C4-2B (cell line): ENCODE measurements at regions not wholly inside any gene's neighbourhood (a gene's known extent, or its start where the extent isn't known, plus 50 kb on each side); places are given as distances from the start of the nearest gene placed in this dataset.

Experiments used
- H3K27ac ChIP-seq: fragments of 450-650 bp; 2 replicates; pipeline ENCODE4 v1.5.1; 2017
- CTCF ChIP-seq: fragments of 450-650 bp; conservative IDR thresholded peaks from 2 replicates; pipeline ENCODE4 v1.5.1; 2017; ENCODE audit warnings: mild to moderate bottlenecking
- ZFX ChIP-seq: fragments of 450-650 bp; IDR thresholded peaks from 2 replicates; pipeline ENCODE4 v1.6.1; 2017

GRCh38 chr4:171588051-171588545 lies 225.1 kb upstream of the GALNTL6 start:
- TF ChIP-seq CTCF = no peak
- no peak for TF ChIP-seq ZFX
- H3K27ac ChIP-seq = no peak overlapping the region

GRCh38 chr4:171583790-171584189 lies 229.4 kb upstream of the GALNTL6 start:
- H3K27ac ChIP-seq = no peak overlapping the region
- TF ChIP-seq CTCF (no peak), ZFX (no peak)

- no peak overlapping the region for H3K27ac ChIP-seq
- no peak for TF ChIP-seq ZFX
- TF ChIP-seq CTCF = no peak
Measured at GRCh38 chr4:171582961-171583581, 230.1 kb upstream of the GALNTL6 start.

GRCh38 chr4:171573181-171573580 lies 240.0 kb upstream of the GALNTL6 start:
- no peak overlapping the region for H3K27ac ChIP-seq
- TF ChIP-seq ZFX (no peak), CTCF (no peak)

GRCh38 chr4:171565130-171565788 lies 247.9 kb upstream of the GALNTL6 start:
- H3K27ac ChIP-seq = no peak overlapping the region
- no peak for TF ChIP-seq ZFX

GRCh38 chr4:171561419-171561818 lies 251.8 kb upstream of the GALNTL6 start:
- TF ChIP-seq CTCF = no peak
- no peak for TF ChIP-seq ZFX

GRCh38 chr4:171553961-171554360 lies 259.2 kb upstream of the GALNTL6 start:
- TF ChIP-seq CTCF (no peak), ZFX (no peak)
- H3K27ac ChIP-seq = no peak overlapping the region

More at GRCh38 chr4:171561419-171561818, 251.8 kb upstream of the GALNTL6 start:
- H3K27ac ChIP-seq = no peak overlapping the region

- TF ChIP-seq ZFX (no peak), CTCF (no peak)
- no peak overlapping the region for H3K27ac ChIP-seq
Measured at GRCh38 chr4:171542640-171543039, 270.6 kb upstream of the GALNTL6 start.
